ENCODE measurements at regions not wholly inside any gene's neighbourhood (a gene's known extent, or its start where the extent isn't known, plus 50 kb on each side); places are given as distances from the start of the nearest gene placed in this dataset.
"Not testable (repeated sequence)": the region's sequence is repeated elsewhere in the genome, so short reads cannot be mapped to it uniquely, and the experiment has no call there.

GRCh38 chr5:102154791-102155605, 141.1 kb downstream of the SLCO4C1 start:
- not testable (repeated sequence) for DNase-seq (ENCODE audit: low read depth); FAIRE-seq; H3K36me3 ChIP-seq (ENCODE audit: control insufficient read depth, insufficient read depth, low read length); H3K4me3 ChIP-seq (ENCODE audit: low read depth, low read length); H3K27me3 ChIP-seq (ENCODE audit: control insufficient read depth, insufficient read depth, low read length)

GRCh38 chr5:102154291-102154690, 141.8 kb downstream of the SLCO4C1 start:
- TF ChIP-seq, protein P1, sequence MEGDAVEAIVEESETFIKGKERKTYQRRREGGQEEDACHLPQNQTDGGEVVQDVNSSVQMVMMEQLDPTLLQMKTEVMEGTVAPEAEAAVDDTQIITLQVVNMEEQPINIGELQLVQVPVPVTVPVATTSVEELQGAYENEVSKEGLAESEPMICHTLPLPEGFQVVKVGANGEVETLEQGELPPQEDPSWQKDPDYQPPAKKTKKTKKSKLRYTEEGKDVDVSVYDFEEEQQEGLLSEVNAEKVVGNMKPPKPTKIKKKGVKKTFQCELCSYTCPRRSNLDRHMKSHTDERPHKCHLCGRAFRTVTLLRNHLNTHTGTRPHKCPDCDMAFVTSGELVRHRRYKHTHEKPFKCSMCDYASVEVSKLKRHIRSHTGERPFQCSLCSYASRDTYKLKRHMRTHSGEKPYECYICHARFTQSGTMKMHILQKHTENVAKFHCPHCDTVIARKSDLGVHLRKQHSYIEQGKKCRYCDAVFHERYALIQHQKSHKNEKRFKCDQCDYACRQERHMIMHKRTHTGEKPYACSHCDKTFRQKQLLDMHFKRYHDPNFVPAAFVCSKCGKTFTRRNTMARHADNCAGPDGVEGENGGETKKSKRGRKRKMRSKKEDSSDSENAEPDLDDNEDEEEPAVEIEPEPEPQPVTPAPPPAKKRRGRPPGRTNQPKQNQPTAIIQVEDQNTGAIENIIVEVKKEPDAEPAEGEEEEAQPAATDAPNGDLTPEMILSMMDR (IDR thresholded peaks at IDR 0.05; ENCODE audit: insufficient read depth, low read length, severe bottlenecking), result no peak
- no peak overlapping the region for H3K4me3 ChIP-seq (ENCODE audit: low read depth, low read length)
- DNase-seq (ENCODE audit: low read depth) (no peak), FAIRE-seq (no peak)
- no peaks in the 10 kb centered on the region for H3K36me3 ChIP-seq (ENCODE audit: control insufficient read depth, insufficient read depth, low read length)
- H3K27me3 ChIP-seq (ENCODE audit: control insufficient read depth, insufficient read depth, low read length), result no peaks in the 10 kb centered on the region

DNA sequence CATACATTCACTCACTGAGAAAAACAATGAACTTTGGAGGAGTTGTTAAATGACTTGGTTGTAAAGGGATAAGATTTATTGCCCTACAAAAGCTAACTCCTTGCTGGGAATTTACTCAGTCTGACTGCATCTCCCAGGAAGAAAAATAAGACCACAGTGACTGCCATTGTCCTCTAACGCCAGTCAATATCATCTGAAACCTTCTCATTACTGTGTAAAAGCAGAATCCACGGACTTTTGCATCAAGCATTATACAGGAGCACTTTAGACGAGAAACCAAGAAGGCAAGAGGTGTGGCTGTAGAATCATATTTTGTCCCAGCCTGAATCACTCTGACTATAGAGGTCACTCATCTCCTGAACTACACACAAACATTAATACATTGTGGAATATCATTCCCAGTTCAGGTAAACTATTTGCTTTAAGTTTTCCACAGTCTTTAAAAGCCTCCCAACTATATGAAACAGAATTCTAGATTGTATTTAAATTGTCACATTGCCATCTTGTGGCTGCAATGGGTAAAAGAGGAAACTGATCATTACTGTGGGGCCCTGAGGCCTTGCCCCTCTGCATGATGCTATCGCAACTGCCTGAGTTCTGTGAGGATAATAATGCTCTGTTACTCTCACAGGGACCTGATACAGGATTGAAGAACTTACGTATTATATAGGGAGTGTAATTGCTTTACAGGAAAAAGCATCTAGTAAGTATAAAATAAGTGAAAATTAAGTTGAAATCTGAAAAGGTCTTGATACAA, 142.9 kb downstream of the SLCO4C1 start:
- FAIRE-seq (no peak), DNase-seq (ENCODE audit: low read depth) (peak; percentile 29)
- H3K4me3 ChIP-seq (ENCODE audit: low read depth, low read length), result no peak overlapping the region
- H3K36me3 ChIP-seq (ENCODE audit: control insufficient read depth, insufficient read depth, low read length), result no peaks in the 10 kb centered on the region
- H3K27me3 ChIP-seq (ENCODE audit: control insufficient read depth, insufficient read depth, low read length), result no peaks in the 10 kb centered on the region
- TF ChIP-seq, protein P1 (IDR thresholded peaks at IDR 0.05; ENCODE audit: insufficient read depth, low read length, severe bottlenecking), result peak; percentile 21

GRCh38 chr5:102139029-102139428, 157.1 kb downstream of the SLCO4C1 start:
- no peaks in the 10 kb centered on the region for H3K36me3 ChIP-seq (ENCODE audit: control insufficient read depth, insufficient read depth, low read length)
- no peak overlapping the region for H3K4me3 ChIP-seq (ENCODE audit: low read depth, low read length)
- H3K27me3 ChIP-seq (ENCODE audit: control insufficient read depth, insufficient read depth, low read length), result no peaks in the 10 kb centered on the region
- TF ChIP-seq, protein P1 (IDR thresholded peaks at IDR 0.05; ENCODE audit: insufficient read depth, low read length, severe bottlenecking), result no peak
- DNase-seq (ENCODE audit: low read depth), result no peak
- FAIRE-seq, result no peak

GRCh38 chr5:102138243-102138653, 157.8 kb downstream of the SLCO4C1 start:
- FAIRE-seq, result no peak
- Histone ChIP-seq H3K36me3 (ENCODE audit: control insufficient read depth, insufficient read depth, low read length) (no peaks in the 10 kb centered on the region), H3K27me3 (ENCODE audit: control insufficient read depth, insufficient read depth, low read length) (no peaks in the 10 kb centered on the region), H3K4me3 (ENCODE audit: low read depth, low read length) (no peak overlapping the region)
- DNase-seq (ENCODE audit: low read depth), result no peak
- TF ChIP-seq, protein P1 (IDR thresholded peaks at IDR 0.05; ENCODE audit: insufficient read depth, low read length, severe bottlenecking), result no peak

- no peaks in the 10 kb centered on the region for H3K27me3 ChIP-seq (ENCODE audit: control insufficient read depth, insufficient read depth, low read length)
- H3K36me3 ChIP-seq (ENCODE audit: control insufficient read depth, insufficient read depth, low read length), result no peaks in the 10 kb centered on the region
- FAIRE-seq (no peak), DNase-seq (ENCODE audit: low read depth) (no peak)
- no peak overlapping the region for H3K4me3 ChIP-seq (ENCODE audit: low read depth, low read length)
- TF ChIP-seq, protein P1 (IDR thresholded peaks at IDR 0.05; ENCODE audit: insufficient read depth, low read length, severe bottlenecking), result no peak
Measured at GRCh38 chr5:102130890-102131289, 165.2 kb downstream of the SLCO4C1 start.

Measured in bronchial epithelial cell (primary cell).